BJ (cell line): ENCODE measurements at regions not wholly inside any gene's neighbourhood (a gene's known extent, or its start where the extent isn't known, plus 50 kb on each side); places are given as distances from the start of the nearest gene placed in this dataset.

ENCODE experiments used
- CTCF ChIA-PET: fragments of 350-600 bp; formaldehyde crosslinking; extraction: SDS; loops from one replicate; lab custom pipeline; 2021; ENCODE audit warnings: antibody characterized with exemption, inconsistent platforms; lab: Yijun Ruan, JAX
- POLR2A ChIA-PET: fragments of 300-600 bp; sonication (Branson Sonifier 250); formaldehyde crosslinking; extraction: SDS; loops from one replicate; lab custom pipeline; 2021; ENCODE audit warnings: antibody characterized with exemption; lab: Charles Lee
- DNase-seq: peaks from one replicate; pipeline ENCODE4 v3.0.0-alpha.2; 2011; ENCODE audit warnings: low read depth
- H3K27me3 ChIP-seq: 2 replicates; pipeline ENCODE4 v1.6.0; 2011; ENCODE audit warnings: low read length; ENCODE audit not compliant: control insufficient read depth, insufficient read depth
- H3K36me3 ChIP-seq: 2 replicates; pipeline ENCODE4 v1.5.1; 2011; ENCODE audit warnings: low read length; ENCODE audit not compliant: control insufficient read depth, insufficient read depth
- H3K4me3 ChIP-seq: 2 replicates; pipeline ENCODE4 v1.5.1; 2011; ENCODE audit warnings: low read depth, mild to moderate bottlenecking, control low read depth, low read length
- CTCF ChIP-seq: IDR thresholded peaks from 2 replicates; pipeline ENCODE4 v1.5.1; 2011; ENCODE audit warnings: low read depth, mild to moderate bottlenecking, control low read depth, inconsistent platforms, low read length, moderate library complexity; ENCODE audit not compliant: insufficient read depth

GRCh38 chr3:43195115-43195498, 89.2 kb upstream of the POMGNT2 start:
- Histone ChIP-seq H3K27me3 (no peaks in the 10 kb centered on the region; the same call in none of the 2 replicates), H3K36me3 (no peaks in the 10 kb centered on the region), H3K4me3 (no peak overlapping the region)
- TF ChIP-seq CTCF, result no peak
- POLR2A ChIA-PET, result no interaction called here
- DNase-seq, result no peak
- CTCF ChIA-PET, result no interaction called here

- H3K36me3 ChIP-seq, result no peaks in the 10 kb centered on the region
- CTCF ChIA-PET, result no interaction called here
- POLR2A ChIA-PET, result no interaction called here
These were observed 88.7 kb upstream of the POMGNT2 start for GRCh38 chr3:43194490-43195114.

GRCh38 chr3:43194069-43194468, 88.2 kb upstream of the POMGNT2 start:
- POLR2A ChIA-PET, result no interaction called here

More at GRCh38 chr3:43194490-43195114, 88.7 kb upstream of the POMGNT2 start:
- no peak for TF ChIP-seq CTCF
- no peak for DNase-seq
- no peak overlapping the region for H3K4me3 ChIP-seq
- no peaks in the 10 kb centered on the region; the same call in none of the 2 replicates for H3K27me3 ChIP-seq

GRCh38 chr3:43192028-43192427, 86.1 kb upstream of the POMGNT2 start:
- CTCF ChIA-PET, result interaction anchor here (0.6 to 2.5 kb wide), 4 partner anchors 11 to 82 kb away, joined by 3 to 7 read pairs (median 4); no protein-coding TSS in a partner anchor
- no peak overlapping the region for H3K4me3 ChIP-seq
- POLR2A ChIA-PET, result no interaction called here

More at GRCh38 chr3:43194069-43194468, 88.2 kb upstream of the POMGNT2 start:
- no peak for DNase-seq
- H3K27me3 ChIP-seq, result no peaks in the 10 kb centered on the region; the same call in none of the 2 replicates
- H3K4me3 ChIP-seq, result no peak overlapping the region
- CTCF ChIA-PET, result no interaction called here
- no peak for TF ChIP-seq CTCF
- H3K36me3 ChIP-seq, result no peaks in the 10 kb centered on the region

More at GRCh38 chr3:43192028-43192427, 86.1 kb upstream of the POMGNT2 start:
- no peaks in the 10 kb centered on the region for H3K36me3 ChIP-seq
- TF ChIP-seq CTCF, result no peak
- no peaks in the 10 kb centered on the region; the same call in 1 of the 2 replicates for H3K27me3 ChIP-seq
- no peak for DNase-seq
